BE2C (cell line): ENCODE measurements at regions not wholly inside any gene's neighbourhood (a gene's known extent, or its start where the extent isn't known, plus 50 kb on each side); places are given as distances from the start of the nearest gene placed in this dataset.
"Not testable (repeated sequence)": the region's sequence is repeated elsewhere in the genome, so short reads cannot be mapped to it uniquely, and the experiment has no call there.

Experiments used
- DNase-seq: peaks from one replicate; pipeline ENCODE4 v3.0.0-alpha.2; 2020
- H3K27me3 ChIP-seq: fragments of 250-450 bp; sonication (Bioruptor Pico); 2 replicates; pipeline ENCODE4 v1.5.1; 2020; ENCODE audit warnings: mild to moderate bottlenecking
- H3K36me3 ChIP-seq: fragments of 250-450 bp; sonication (Bioruptor Pico); 2 replicates; pipeline ENCODE4 v1.5.1; 2020; ENCODE audit warnings: mild to moderate bottlenecking
- H3K4me1 ChIP-seq: fragments of 250-450 bp; sonication (Bioruptor Pico); 2 replicates; pipeline ENCODE4 v1.5.1; 2020
- H3K4me3 ChIP-seq: 2 replicates; pipeline ENCODE4 v1.5.1; 2011; ENCODE audit warnings: low read depth, low read length
- H3K9me3 ChIP-seq: fragments of 250-450 bp; sonication (Bioruptor Pico); 2 replicates; pipeline ENCODE4 v1.5.1; 2020
- CTCF ChIP-seq: IDR thresholded peaks from 2 replicates; pipeline ENCODE4 v1.5.1; 2012; ENCODE audit warnings: mild to moderate bottlenecking, low read depth, low read length

DNA sequence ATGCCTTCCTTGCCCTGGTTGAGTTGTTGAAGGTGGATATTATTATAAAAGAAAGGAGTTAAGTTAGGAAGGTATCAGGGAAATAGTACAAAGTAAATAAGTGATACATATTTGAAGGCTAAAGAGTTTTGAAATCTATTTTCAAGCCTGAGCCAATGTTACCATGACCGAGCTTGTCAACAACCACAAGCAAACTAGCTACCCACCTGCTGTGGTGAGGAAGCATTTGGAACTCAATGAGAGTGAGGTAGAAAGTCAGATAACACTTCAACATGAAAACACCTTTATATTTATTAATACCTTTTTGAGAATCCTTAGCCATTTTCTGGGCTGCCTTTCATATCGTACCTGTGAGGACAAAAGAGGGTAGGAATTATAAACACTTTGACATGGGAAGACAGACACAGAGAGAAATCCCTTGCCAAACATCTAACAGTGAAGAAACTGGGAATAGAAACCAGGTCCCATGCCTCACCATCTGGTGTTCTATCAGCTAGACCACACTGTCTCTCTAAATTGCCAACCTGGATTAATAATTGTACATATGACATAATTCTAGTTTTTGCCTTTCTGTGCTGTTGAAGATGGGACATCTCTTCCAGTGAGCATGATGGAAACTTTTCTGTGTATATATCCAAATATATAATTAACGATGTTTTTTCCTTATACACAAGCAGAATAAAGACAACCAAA is 606.4 kb upstream of the NR3C2 start:
- no peaks in the 10 kb centered on the region for H3K36me3 ChIP-seq
- no peak for TF ChIP-seq CTCF
- no peaks in the 10 kb centered on the region for H3K9me3 ChIP-seq
- no peak overlapping the region for H3K4me3 ChIP-seq
- no peaks in the 10 kb centered on the region for H3K27me3 ChIP-seq
- no peak for DNase-seq
- no peaks in the 10 kb centered on the region for H3K4me1 ChIP-seq

GRCh38 chr4:149047368-149047767 is 605.2 kb upstream of the NR3C2 start:
- no peaks in the 10 kb centered on the region for H3K27me3 ChIP-seq
- H3K9me3 ChIP-seq = no peaks in the 10 kb centered on the region
- no peaks in the 10 kb centered on the region for H3K4me1 ChIP-seq
- H3K4me3 ChIP-seq = no peak overlapping the region
- H3K36me3 ChIP-seq = no peaks in the 10 kb centered on the region
- DNase-seq = no peak
- TF ChIP-seq CTCF = no peak

DNA sequence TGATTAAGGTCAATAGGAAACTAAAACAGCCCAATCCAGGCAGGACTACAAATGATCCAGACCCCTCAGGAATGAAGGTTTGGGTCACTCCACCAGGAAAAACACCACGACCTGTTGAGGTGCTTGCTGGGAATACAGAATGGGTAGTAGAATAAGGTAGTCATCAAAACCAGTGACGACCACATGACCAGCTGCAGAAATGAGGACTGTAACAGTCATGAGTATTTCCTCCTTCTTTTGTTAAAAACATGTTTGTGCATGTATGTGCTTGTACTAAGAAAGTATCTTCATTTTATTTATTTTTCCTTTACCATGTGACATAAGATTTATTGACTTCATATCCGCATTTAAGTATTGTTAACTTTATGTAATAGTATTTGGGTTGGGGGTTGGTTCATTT is 603.5 kb upstream of the NR3C2 start:
- no peaks in the 10 kb centered on the region for H3K4me1 ChIP-seq
- no peak for DNase-seq
- no peak for TF ChIP-seq CTCF
- H3K4me3 ChIP-seq = no peak overlapping the region
- no peaks in the 10 kb centered on the region for H3K9me3 ChIP-seq
- no peaks in the 10 kb centered on the region for H3K27me3 ChIP-seq
- no peaks in the 10 kb centered on the region for H3K36me3 ChIP-seq

DNA sequence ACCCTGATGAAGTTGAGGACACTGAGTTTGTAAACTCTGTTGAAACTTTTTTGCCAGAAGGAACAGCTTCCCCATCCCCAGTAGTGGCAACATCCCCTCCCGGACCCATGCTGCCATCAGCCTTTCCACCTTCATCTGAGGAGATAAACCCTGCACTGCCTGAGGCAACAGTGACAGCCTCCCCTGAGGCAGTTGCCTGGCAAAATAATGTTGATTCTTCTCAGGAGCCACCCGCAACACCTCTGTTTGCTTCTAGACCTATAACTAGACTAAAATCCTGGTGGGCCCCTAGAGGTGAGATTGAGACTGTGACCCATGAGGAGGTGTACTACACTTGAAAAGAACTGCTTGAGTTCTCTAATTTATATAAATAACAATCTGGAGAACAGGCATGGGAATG is 597.6 kb upstream of the NR3C2 start:
- not testable (repeated sequence) for H3K27me3 ChIP-seq, DNase-seq, H3K4me3 ChIP-seq, H3K9me3 ChIP-seq, H3K4me1 ChIP-seq, H3K36me3 ChIP-seq

DNA sequence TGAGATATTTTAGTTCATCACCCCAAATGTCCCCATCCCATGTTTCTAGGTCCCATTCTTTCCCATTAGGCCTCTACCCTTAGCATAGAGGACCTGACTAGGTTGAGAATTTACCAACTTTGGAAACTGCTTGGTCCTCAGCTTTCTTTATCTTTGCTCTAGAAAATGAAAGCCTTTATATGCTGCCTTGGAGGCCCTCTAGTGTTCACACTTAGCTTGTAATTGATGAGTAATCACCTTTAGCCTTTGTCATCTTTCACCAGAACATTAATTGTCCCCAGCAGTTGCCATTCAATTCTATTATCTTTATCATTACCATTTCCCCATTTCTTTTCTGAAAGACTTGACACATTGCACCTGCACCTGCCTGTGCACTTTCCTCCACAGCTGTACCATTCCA is 589.2 kb upstream of the NR3C2 start:
- DNase-seq = no peak
- Histone ChIP-seq H3K27me3 (no peaks in the 10 kb centered on the region), H3K36me3 (no peaks in the 10 kb centered on the region), H3K4me1 (no peaks in the 10 kb centered on the region; the same call in 1 of the 2 replicates), H3K9me3 (no peaks in the 10 kb centered on the region), H3K4me3 (no peak overlapping the region)
- peak; percentile 37 for TF ChIP-seq CTCF

DNA sequence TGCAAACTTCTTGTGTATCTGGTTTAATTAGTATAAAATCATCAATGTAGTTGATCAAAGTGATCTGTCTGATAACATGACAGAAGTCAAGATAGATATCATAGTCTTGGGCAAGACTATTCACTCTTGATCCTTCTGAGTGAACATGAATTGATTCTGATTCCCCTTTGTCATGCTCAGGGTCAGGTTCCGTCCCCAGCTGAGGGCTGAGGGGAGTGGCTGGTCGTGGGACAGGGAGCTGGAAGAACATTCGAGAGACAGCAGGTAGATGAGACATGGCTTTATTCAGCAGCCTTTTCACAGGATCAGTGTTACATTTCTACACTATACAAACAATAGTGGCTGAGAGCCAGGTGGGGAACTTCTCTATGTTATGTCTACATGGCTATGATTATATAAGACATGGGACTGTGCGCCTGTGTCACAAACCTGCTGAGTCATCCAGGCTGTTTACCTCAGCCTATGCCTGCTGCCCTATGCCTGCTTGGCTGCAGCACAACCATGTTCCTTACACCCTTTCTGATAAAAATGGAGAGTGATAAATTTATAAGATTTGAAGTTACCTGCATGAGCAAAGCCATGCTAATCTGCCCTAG is 586.9 kb upstream of the NR3C2 start:
- no peak for DNase-seq
- H3K36me3 ChIP-seq = no peaks in the 10 kb centered on the region
- no peaks in the 10 kb centered on the region; the same call in 1 of the 2 replicates for H3K27me3 ChIP-seq
- TF ChIP-seq CTCF = no peak
- no peaks in the 10 kb centered on the region for H3K9me3 ChIP-seq
- H3K4me1 ChIP-seq = no peaks in the 10 kb centered on the region; the same call in 1 of the 2 replicates
- no peak overlapping the region for H3K4me3 ChIP-seq
